GM19372 (cell line): ENCODE measurements at regions not wholly inside any gene's neighbourhood (a gene's known extent, or its start where the extent isn't known, plus 50 kb on each side); places are given as distances from the start of the nearest gene placed in this dataset.
"Not testable (repeated sequence)": the region's sequence is repeated elsewhere in the genome, so short reads cannot be mapped to it uniquely, and the experiment has no call there.

Experiments
- ATAC-seq: cut with Tn5 transposase; IDR thresholded peaks from one replicate; pipeline ENCODE4 v1.9.1; 2021; ENCODE audit warnings: mild to moderate bottlenecking, low read depth, moderate library complexity; ENCODE audit not compliant: unreplicated experiment

GRCh38 chr9:135394699-135395645, 84.6 kb upstream of the PPP1R26 start:
- ATAC-seq = no peak

- ATAC-seq = no peak
Measured at GRCh38 chr9:135397142-135397541, 82.4 kb upstream of the PPP1R26 start.

DNA sequence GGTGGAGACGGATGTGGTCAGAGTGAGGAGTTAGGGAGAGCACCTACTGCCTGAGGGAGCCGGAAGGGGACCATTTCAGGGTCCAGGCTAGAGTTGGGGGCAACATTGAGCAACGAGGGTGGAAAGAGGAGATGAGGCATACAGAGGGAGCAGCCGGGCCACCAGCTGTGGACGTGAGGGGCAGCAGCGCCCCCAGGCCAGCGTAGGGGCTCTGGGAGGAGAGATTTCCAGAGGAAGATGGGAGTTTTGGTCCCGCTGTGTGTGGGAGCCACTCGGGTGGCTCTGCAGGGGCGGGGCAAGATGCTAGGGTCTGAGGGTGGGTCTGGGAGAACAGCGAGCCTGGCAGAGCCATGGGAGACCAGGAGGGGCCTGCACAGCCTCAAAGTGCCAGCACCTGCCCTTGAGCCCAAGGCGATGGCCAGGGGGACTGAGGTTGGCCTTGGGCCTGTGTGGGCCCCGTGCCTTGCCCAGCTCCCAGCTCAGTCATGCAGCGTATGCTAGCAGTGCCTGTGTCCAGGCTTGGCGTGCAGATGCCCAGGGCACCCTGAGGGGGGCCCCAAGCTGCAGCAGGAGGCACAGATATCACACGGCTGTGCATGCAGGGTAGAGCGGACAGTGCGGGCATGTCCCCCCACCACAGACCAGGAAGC, 80.5 kb upstream of the PPP1R26 start:
- ATAC-seq = no peak

DNA sequence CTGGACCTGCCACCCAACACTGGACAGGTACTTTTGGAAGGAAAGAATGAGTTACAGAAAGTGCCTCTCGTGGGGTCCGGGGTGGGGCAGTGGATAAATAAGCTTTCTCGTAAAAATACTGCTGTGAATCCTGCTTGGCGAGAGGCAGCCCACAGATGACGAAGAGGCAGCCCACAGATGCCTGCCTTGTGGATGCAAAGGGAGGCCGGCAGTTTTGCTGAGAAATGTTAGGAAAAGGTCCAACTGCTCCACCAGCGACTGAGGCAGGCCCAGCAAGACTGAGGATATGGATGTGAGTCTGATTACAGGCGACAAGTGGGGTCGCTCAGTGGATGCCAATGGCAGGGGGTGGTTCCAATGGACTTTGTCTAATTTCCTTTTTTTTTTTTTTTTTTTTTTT, 79.1 kb upstream of the PPP1R26 start:
- no peak for ATAC-seq

- ATAC-seq = no peak
Measured at GRCh38 chr9:135401218-135401617, 78.4 kb upstream of the PPP1R26 start.

GRCh38 chr9:135402048-135402738, 77.4 kb upstream of the PPP1R26 start:
- ATAC-seq = no peak

- ATAC-seq = no peak
Measured at GRCh38 chr9:135402739-135403695, 76.6 kb upstream of the PPP1R26 start.

GRCh38 chr9:135403733-135404450, 75.7 kb upstream of the PPP1R26 start:
- ATAC-seq = no peak

DNA sequence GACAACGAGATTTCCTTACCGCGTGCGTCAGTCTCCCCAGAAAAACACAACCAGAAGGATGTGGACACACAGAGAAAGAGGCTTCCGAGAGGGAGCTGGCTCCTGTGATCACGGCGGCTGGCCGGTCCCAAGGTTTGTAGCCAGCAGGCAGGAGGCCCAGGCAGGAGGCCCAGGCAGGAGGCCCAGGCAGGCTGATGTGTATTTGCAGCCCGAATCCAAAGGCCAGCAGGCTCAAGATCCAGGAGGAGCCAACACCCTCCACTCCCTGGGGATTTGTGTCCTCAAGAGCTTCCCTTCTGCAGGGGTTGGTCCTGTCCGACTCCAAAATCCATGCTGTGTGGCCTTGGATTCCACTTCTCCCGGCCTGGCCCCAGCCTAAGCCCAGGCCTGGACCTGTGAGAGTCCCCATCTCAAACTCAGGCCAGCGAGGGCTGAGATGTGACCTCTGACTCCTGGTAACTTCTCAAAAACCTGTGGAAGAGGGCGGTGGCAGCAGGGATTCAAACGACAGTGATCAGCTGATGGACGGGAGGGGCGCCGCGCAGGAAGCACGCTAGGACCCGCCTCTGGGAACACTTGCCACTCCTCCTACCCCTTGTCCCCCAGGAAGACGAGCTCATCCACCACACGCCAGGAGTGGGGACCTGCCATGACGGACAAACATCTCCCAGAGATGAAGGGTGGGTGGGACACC, 75.0 kb upstream of the PPP1R26 start:
- no peak for ATAC-seq

- not testable (repeated sequence) for ATAC-seq
Measured at GRCh38 chr9:135405145-135405464, 74.5 kb upstream of the PPP1R26 start.

DNA sequence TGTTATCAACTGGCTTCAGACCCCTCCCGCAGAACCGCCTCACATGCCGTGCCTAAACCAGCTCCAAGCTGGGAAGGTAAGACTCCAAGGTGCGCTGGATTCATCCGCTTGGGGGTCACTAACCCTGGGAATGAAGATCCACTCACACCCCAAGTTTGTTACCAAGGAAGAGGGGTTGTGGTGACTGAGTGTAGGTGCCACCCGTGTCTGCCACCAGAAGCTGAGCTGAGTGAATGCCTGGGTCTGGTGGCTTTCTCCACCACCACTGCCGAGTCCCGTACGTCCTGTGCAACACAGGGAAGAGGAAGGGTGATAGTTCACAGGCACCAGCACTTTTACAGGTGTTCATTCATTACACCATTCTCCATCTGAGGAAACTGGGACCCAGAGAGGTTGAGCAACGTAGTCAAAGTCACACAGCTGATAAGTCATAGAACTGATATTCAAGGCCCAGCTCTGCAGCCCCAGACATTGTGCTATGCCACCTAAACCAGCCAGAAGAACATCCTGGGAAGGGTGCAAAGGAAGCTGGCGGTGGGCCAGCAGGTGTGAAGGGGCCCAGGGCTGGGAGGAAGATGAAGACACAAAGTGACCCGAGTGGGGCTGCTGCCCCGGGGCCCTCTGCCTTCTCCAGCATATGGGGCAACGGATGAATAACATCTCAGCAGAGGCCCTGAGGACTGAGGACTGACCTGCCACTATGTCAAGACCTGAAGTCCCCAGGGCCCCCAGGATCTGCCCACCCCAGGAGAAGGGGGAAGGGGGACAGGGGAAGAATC, 70.9 kb upstream of the PPP1R26 start:
- no peak for ATAC-seq

DNA sequence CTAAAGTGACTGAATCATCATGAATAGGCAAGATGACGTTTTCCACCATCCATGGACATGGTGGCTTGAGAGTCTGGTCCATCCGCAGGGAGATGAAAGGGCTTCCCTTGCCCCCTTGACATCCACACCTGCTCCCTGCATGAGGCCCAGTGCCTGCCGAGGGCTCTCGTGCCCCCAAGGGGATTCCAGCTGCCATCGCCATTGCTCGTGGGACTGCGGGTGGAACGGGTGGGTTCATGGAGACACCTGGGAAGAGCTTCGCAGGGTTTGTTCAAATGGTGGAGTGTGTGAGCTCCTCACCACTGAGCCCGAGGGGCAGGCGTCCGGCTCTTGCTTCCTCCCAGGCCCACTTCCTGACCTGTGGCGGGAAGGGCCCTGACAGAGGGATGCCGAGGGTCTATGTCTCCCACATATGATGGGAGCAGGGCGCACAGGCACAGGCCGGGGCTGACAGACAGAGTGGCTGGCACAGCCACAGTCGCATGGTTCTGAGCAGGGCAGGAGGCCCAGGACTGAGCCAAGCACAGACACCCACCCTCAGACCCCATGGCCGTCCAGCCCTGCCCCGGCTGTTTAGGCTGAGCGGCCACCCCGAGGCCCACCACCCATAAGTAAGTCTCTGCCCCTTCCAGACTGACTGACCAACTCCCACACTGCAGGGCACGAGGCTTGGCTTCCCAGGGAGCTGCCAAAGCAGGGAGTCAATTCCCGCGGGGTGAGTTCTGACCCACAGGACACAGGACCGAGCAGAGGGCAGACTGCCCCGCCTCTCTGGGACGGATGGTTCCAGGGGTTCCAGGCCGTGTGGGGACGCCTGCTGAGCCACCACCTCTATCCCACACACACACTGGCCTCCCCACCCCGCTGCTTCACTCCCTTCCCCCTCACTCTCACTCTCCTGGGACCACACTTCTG, 70.0 kb upstream of the PPP1R26 start:
- no peak for ATAC-seq

GRCh38 chr9:135410421-135410820, 69.2 kb upstream of the PPP1R26 start:
- ATAC-seq = no peak

DNA sequence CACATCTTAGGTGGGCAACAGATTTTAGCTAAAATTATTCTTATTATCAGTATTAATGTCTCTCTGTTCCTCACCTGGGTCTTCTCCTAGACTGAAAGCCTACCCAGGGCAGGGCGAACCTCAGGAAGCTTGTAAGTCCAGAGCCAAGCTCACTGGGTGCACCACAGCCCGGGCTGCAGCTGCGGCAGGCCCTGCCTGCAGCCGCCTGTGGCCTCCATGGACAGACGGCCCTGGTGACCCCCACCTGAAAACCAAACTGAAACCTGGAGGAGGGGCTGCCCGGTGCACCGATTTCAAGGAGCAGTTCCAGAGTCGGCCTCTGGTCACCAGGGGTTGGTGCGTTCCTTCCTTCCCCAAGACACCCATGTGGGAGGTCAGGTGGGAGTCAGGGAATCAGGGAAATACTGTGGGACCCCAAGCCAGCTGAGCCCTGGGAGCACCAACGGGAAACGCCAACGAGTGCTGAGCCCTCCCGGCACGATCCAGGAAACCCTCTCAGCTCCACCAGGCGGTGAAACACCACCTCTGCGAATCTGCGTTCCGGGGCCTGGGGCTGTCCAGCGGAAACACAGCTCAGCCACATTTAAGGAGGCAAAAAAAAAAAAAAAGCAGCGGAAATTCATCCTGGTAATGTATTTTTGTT, 68.6 kb upstream of the PPP1R26 start:
- no peak for ATAC-seq

DNA sequence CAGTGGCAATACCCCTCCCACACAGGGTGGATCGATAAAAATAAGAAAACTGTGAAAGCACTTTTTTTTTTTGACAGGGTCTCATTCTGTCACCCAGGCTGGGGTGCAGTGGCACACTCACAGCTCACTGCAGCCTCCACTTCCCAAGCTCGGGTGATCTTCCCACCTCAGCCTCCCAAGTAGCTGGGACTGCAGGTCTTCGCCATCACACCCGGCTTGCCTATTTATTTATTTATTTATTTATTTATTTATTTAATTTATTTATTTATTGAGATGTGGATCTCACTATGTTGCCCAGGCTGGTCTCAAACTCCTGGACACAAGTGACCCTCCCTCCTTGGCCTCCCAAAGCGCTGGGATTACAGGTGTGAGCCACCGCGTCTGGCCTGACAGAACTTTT, 68.0 kb upstream of the PPP1R26 start:
- not testable (repeated sequence) for ATAC-seq

- ATAC-seq = peak; percentile 57
Measured at GRCh38 chr9:135412315-135413085, 67.1 kb upstream of the PPP1R26 start.
